Stimulated activated CD4-positive, alpha-beta T cell treated with anti-CD3 and anti-CD28 coated beads, Interleukin-2, amount 100 ng/mL, for 48 hours (primary cell): ENCODE measurements at regions not wholly inside any gene's neighbourhood (a gene's known extent, or its start where the extent isn't known, plus 50 kb on each side); places are given as distances from the start of the nearest gene placed in this dataset.
"Not testable (repeated sequence)": the region's sequence is repeated elsewhere in the genome, so short reads cannot be mapped to it uniquely, and the experiment has no call there.

Experiments
- DNase-seq, 2 donors: peaks; one replicate each; pipeline ENCODE4 v3.0.0-alpha.2; 2020

DNA sequence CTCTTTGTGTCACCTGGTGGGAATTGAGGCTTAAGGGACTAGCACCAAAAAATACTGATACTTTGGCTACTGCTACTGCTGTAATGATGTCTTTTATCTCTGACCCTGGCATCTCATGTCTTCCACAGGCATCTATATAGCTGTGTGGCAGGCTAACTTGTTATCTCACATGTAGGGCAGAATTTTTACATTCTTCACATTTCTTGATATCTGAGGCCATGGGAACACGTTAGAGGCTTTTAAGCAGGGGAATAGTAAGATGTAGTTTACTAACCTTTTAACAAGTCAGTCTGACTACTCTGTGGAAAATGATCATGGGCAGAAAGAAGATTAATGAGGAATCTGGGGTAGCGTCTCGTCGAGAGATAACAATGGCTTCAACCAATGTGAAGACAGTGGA is 498.4 kb downstream of the PCNX1 start:
- DNase-seq = no peak

DNA sequence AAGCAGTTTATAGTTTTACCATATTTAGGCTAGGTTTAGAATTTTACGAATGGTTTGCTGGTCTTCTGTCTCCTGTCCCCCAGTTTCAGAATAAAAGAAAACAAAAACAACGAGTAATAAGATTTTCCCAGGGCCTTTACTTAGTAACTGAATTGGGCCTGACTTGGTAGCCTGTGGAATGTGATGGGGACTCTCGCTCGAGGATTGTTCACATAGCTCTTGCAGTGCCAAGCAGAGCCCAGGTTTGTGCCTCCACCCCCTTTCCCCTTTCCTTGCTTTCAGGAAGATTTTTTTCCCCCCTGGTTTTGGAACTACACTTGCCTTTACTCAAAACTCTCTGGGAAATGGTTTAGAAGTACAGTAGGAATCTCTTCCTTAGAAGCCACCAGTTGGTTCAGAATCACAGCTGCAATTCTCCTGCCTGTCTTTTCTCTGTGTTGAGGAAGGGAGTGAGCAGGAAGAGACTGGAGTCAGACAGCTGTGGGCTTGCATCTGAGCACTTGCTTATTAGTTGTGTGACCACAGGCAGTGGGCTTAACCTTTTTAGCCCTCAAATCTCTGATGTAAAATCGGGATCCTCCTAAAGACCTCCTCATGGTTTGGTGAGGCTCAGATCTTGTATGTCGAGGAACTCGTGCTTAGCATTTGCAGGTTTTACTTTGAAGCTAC is 501.2 kb downstream of the PCNX1 start:
- DNase-seq = no peak

GRCh38 chr14:71410578-71411284 is 503.5 kb downstream of the PCNX1 start:
- no peak for DNase-seq

DNA sequence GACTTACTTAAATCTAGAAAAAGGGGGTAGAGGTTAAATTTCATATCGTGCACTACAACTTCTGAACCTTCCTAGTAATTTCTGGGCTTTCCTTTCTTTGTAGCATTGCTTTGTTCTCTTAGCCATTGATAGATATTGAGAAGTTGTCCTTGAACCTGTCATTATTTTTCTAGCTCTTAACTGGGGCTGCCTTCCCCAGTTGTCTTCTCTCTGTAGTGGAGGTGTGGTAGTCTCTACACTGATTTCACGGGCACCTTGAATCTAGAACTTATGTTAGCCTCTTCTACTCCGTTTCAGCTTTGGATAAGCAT is 504.0 kb downstream of the PCNX1 start:
- no peak for DNase-seq

GRCh38 chr14:71411738-71412137 is 504.5 kb downstream of the PCNX1 start:
- DNase-seq = no peak

DNA sequence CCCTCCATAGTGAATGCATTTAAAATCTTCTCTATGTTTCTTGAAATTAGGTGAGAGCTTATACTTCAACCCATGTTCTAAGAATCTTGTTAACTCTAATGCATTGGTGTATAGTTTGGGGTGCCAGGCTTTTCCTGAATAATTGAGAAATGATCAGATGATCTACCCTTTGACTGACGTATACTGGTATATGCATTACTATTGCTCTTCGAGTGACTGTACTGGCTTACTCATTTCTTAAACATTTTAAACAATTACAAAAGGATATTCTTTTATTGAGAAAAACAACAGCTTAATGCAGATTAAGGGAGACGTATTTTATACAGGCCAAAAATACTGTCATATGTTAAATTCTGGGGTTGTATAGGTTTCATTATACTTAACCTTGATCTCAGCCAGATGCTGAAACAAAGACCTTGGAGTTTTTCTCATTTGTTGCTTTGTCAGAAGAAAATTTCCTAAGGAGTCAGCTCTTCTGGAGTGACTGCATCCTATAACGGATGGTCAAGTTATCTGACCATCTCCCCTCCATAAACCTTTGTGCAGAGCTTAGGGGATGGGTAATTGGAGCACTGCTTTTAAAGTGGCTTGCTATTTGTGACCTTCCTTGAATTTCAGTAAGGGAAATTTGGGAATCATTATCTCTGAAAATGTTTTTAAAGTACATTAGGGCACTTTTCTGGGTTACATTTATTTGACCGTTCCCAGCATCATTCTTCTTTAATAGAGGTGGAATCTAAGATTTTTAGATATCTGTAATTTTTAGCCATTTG is 507.6 kb downstream of the PCNX1 start:
- DNase-seq = no peak

DNA sequence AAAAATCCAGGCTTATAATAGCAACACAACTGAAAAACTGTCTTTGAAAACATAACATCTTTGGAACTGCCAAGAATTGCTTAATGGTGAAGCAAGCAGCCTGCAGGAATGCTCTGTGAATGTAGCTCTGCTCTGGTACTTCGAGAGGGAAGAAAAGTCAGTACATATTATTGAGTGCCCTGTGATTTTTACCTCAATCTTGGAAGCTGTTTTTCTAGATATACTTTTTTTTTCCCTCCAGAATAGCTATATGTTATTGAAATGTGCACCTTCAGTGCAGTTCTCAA is 508.1 kb downstream of the PCNX1 start:
- no peak for DNase-seq

GRCh38 chr14:71416392-71416791 is 509.1 kb downstream of the PCNX1 start:
- no peak for DNase-seq

DNA sequence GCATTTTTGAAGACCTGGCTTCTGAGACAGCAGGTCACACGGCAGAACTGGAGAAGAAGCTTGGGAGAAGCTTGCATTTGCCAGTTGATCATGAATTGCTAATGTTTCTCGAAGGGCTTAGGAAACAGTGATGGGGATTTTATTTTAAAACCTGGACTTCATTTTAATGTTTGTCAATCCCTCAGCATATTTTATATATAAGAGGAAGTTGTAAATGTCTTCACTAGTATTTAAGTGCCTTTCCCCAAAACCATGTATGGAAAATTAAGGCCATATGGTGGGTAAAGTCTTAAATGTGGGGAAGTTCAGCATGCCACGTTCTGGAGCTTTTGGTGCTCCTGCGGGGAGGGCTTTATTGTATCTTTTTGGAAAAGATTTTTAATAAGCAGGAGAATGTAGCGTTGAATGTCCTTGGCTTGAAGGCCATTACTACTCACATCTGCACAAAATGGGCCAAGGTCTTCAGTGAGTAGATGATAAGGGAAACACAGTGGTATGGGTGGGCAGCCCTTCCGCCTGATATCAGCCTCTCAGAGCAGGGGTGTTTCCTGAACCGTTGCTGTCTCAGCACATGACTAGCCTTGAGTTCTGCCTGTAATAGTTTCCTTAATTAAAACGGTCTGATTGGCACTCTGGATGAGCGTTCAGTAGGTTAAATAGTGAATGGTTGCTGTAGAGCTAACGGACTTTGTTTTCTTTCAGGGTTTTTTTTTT is 511.4 kb downstream of the PCNX1 start:
- no peak for DNase-seq

- DNase-seq = no peak
Measured at GRCh38 chr14:71423481-71423880, 508.7 kb upstream of the RGS6 start.

GRCh38 chr14:71424941-71425340 is 507.3 kb upstream of the RGS6 start:
- no peak for DNase-seq

DNA sequence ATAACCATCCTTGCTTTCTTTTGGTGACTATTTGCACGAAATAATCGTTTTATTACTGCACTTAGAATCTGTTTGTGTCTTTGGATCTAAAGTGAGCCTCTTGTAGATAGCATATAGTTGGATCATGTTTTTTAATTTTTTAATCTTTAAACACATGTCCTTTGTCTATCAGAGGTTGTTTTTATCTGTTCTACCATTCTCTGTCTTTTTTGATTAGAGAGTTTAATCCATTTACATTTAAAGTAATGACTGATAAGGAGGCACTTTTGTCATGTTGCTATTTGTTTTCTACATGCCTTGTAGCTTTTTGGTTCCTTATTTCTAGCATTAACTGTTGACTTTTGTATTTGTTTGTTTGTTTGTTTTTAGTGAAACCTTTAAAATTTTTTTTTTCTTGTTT is 506.2 kb upstream of the RGS6 start:
- no peak for DNase-seq

DNA sequence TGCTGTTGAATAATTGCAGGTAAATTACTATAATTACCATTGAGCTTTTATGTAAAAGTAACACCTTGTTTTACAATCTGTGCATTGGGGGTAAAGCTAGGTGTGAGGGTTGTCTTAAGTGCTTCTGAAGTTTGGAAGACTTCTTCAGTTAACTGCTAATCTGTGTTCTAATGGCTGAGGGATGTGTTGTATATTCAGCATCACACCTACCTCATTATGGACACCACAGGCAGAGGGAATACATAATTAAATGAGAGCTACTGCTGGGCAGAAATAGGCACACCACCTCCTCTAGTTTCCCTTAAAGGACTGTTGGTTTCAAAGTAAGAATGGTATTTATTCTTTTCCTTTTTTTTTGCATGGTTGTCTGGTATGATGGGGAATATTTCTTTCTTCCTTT is 502.3 kb upstream of the RGS6 start:
- DNase-seq = no peak

GRCh38 chr14:71430321-71430677 is 501.9 kb upstream of the RGS6 start:
- DNase-seq = no peak

DNA sequence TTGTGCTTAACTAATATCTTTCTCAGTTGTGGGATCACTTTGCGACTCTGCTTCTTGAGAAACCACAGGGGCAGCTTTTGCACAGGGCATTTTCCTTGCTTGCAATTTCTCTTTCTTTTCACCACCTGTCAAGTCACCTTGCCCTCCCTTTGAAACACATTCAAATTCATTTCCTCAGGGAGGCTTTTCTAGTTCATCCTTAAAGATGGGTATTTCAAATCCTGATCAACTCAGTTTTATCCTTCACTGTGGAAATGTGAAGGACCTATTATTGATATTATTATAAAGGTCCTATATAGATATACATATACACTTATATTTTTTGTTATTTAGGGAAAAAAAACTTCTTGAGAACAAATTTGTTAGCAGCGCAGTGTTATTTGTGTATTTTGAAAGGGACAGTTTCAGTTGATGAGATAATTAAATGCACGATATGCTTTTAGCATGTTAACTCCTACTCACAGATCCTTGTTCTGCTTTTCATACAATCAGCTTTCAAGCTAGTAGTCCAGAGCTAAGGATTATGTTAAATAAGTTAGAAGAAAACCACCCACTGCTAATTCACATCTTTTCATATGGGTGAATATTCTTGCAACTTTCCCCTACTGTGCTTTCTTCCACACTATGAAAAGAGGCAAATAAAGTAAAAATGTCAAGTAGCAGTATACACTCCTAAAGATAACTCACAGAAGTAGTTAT is 501.4 kb upstream of the RGS6 start:
- no peak for DNase-seq

DNA sequence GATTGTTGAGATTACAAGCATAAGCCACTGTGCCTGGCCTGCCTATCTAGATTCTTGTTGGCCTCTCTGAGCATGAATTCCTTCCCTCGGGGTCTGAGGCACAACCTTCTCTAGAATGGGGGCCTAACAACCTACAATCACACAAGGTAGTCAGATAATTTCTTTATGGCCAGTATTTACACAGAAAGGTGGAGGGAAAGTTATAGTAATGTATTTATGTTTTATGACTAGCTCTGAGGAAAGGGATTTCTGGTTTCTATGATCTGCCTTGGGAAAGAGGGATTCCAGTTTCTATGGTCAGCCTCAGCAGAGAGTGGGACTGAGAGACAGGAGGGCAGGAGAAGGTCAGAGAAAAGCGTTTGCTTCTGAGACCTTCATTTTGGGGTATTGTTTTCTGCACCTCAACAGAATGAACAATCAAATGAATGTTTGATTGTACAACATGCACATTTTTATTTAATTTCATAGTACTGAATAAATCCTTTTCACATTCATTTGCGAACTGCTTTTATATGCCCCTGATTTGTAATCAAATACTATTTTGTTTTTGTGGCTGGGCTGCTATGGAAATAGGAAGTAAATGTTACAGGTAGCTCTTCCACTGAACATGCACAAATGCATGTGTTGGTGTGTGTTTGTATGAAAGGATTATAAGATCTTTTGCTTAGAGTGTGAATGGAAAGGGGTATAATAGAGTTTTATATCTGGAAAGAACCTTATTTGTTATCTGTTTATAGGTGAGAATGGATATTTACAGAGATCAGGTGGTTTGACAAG is 499.7 kb upstream of the RGS6 start:
- DNase-seq = no peak

DNA sequence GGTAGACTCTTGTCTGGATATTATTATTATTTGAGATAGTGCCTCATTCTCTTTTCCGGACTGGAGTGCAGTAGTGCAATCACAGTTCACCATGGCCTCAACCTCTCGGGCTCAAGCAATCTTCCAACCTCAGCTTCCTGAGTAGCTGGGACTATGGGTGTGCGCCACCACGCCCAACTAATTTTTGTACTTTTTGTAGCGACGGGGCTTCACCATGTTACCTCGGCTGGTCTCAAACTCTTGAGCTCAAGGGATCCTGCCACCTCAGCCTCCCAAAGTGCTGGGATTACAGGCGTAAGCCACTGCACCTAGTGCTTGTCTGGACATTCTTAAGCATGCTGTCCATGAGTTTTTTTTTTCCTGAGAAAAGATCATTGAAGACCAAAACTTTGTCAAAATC is 498.9 kb upstream of the RGS6 start:
- no peak for DNase-seq

GRCh38 chr14:71435641-71436040 is 496.6 kb upstream of the RGS6 start:
- not testable (repeated sequence) for DNase-seq

- no peak for DNase-seq
Measured at GRCh38 chr14:71437870-71438269, 494.4 kb upstream of the RGS6 start.

DNA sequence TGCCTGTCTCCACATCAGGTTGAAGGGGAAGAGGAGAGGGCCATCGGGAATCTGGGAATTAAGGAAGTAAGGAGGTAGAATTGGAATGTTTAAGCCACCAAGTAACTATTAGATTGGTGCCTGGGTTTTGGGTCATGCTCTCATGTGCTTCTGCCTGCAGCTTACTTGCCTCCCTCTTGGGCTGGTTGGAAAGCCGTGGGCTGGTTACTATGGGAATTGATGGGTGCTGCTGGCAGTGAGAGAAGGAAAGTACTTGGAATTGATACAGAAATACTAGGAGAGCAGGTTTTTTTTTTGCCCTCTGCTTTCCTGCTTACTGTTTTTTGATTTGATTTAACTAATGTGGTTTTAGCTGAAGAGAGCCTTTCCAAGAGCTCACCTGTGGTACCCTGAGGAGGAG is 493.5 kb upstream of the RGS6 start:
- no peak for DNase-seq

DNA sequence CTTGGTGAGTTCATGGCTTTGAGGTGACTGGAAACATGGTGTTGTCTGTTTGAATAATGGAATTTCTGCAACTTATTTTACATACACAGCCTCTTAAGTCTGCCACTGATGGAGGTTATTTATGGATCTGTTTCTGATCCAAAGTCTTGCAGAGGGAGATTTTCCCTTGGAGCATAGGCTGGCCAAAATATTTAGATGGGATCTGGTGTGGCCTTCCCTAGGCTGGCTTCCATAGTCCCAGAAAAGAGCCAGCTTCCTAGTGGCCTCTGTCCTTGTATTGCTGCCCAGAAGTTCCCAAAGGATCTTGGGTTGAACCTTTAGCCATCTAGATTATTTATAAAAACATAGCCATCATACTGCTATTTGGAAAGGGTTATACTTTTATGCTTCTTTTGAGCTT is 491.1 kb upstream of the RGS6 start:
- DNase-seq = no peak

GRCh38 chr14:71444030-71444822 is 488.0 kb upstream of the RGS6 start:
- DNase-seq = no peak
